CD4-positive, alpha-beta T cell (primary cell): ENCODE measurements at regions not wholly inside any gene's neighbourhood (a gene's known extent, or its start where the extent isn't known, plus 50 kb on each side); places are given as distances from the start of the nearest gene placed in this dataset.

Experiments
- ATAC-seq: fragments of 200-7000 bp; cut with Tn5 transposase; one replicate; pipeline ENCODE4 v1.10.0; 2022; ENCODE audit warnings: mild to moderate bottlenecking; ENCODE audit not compliant: poor library complexity
- CTCF ChIA-PET: fragments of 350-600 bp; sonication (Branson Sonifier 250); formaldehyde crosslinking; loops from one replicate; lab custom pipeline; 2021; ENCODE audit warnings: antibody characterized with exemption, inconsistent platforms; lab: Charles Lee
- POLR2A ChIA-PET: fragments of 350-600 bp; sonication (Branson Sonifier 250); formaldehyde crosslinking; loops from one replicate; lab custom pipeline; 2021; ENCODE audit warnings: antibody characterized with exemption, inconsistent platforms; lab: Charles Lee
- DNase-seq, 14 experiments: peaks; one replicate each; pipeline ENCODE4 v3.0.0-alpha.2; 2013 to 2020; ENCODE audit warnings: mixed read lengths in 2 of 14
- H3K27ac ChIP-seq, 2 donors: one replicate each; pipeline versions ENCODE4 v1.5.1 to v1.7.0; 2013; ENCODE audit warnings: low read length in 2 of 2, low read depth in 1 of 2, mild to moderate bottlenecking in 1 of 2
- H3K27me3 ChIP-seq, 2 experiments: 1 replicate in 1 of 2; 2 replicates in 1 of 2; pipeline versions ENCODE4 v1.6.1 to v1.7.0; 2013; ENCODE audit warnings: low read length in 2 of 2, control low read depth in 1 of 2, mild to moderate bottlenecking in 1 of 2, moderate library complexity in 1 of 2; ENCODE audit not compliant: insufficient read depth in 2 of 2, control insufficient read depth in 1 of 2
- H3K36me3 ChIP-seq: one replicate; pipeline ENCODE4 v1.6.1; 2013; ENCODE audit warnings: low read length, control low read depth; ENCODE audit not compliant: insufficient read depth
- H3K4me1 ChIP-seq: one replicate; pipeline ENCODE4 v1.6.1; 2013; ENCODE audit warnings: low read length, control low read depth; ENCODE audit not compliant: insufficient read depth
- H3K4me3 ChIP-seq: one replicate; pipeline ENCODE4 v1.5.1; 2013; ENCODE audit warnings: mild to moderate bottlenecking, low read length, moderate library complexity
- H3K9me3 ChIP-seq, 2 experiments: 1 replicate in 1 of 2; 2 replicates in 1 of 2; pipeline versions ENCODE4 v1.6.1 to v1.7.0; 2013; ENCODE audit warnings: low read length in 2 of 2, mild to moderate bottlenecking in 2 of 2, control low read depth in 1 of 2, moderate library complexity in 1 of 2; ENCODE audit not compliant: control insufficient read depth in 1 of 2, insufficient read depth in 1 of 2
- H3K27ac Mint-ChIP-seq: one replicate; pipeline ENCODE4 v1.8.0; 2020; ENCODE audit warnings: mixed read lengths
- H3K27me3 Mint-ChIP-seq: one replicate; pipeline ENCODE4 v1.8.0; 2021; ENCODE audit warnings: mixed read lengths
- H3K36me3 Mint-ChIP-seq: one replicate; pipeline ENCODE4 v1.8.0; 2021; ENCODE audit warnings: low read depth, mixed read lengths
- H3K4me1 Mint-ChIP-seq: one replicate; pipeline ENCODE4 v1.8.0; 2021; ENCODE audit warnings: low read depth, mixed read lengths
- H3K4me3 Mint-ChIP-seq: one replicate; pipeline ENCODE4 v1.8.0; 2020; ENCODE audit warnings: mild to moderate bottlenecking, mixed read lengths
- H3K9me3 Mint-ChIP-seq: one replicate; pipeline ENCODE4 v1.8.0; 2020; ENCODE audit warnings: mixed read lengths
- CTCF ChIP-seq: fragments of 200-600 bp; IDR thresholded peaks from one replicate; pipeline ENCODE4 v1.8.0; 2022; ENCODE audit warnings: antibody characterized with exemption, mild to moderate bottlenecking
- intact Hi-C, 2 experiments: fragments of 100-400 bp; cut with DNase I in 1 of 2; cut with micrococcal nuclease in 1 of 2; formaldehyde crosslinking; loops; one replicate each; pipeline versions ENCODE4 v1.15.1 to v1.9.0; 2023 to 2025; cut with DNase I, micrococcal nuclease

GRCh38 chr2:21258082-21258481 is 134.3 kb downstream of the TDRD15 start:
- no peak for DNase-seq
- H3K4me3 Mint-ChIP-seq, result no peak overlapping the region

GRCh38 chr2:21260311-21260710 is 136.5 kb downstream of the TDRD15 start:
- no peaks in the 10 kb centered on the region for H3K36me3 ChIP-seq
- no peak overlapping the region for H3K4me3 Mint-ChIP-seq
- ATAC-seq (no peak), DNase-seq (no peak)
- no peaks in the 10 kb centered on the region for H3K4me1 ChIP-seq
- ChIA-PET CTCF (no interaction called here), POLR2A (no interaction called here)
- no peaks in the 10 kb centered on the region for H3K9me3 Mint-ChIP-seq
- H3K4me1 Mint-ChIP-seq, result no peaks in the 10 kb centered on the region
- no peak overlapping the region for H3K4me3 ChIP-seq
- H3K36me3 Mint-ChIP-seq, result no peaks in the 10 kb centered on the region
- no peaks in the 10 kb centered on the region for H3K27me3 Mint-ChIP-seq
- H3K27ac Mint-ChIP-seq, result no peak overlapping the region
- intact Hi-C loops, result no loop called here
- no peak overlapping the region for H3K27ac ChIP-seq
- no peaks in the 10 kb centered on the region for H3K9me3 ChIP-seq
- H3K27me3 ChIP-seq, result no peaks in the 10 kb centered on the region
- TF ChIP-seq CTCF, result no peak

More at GRCh38 chr2:21258082-21258481, 134.3 kb downstream of the TDRD15 start:
- CTCF ChIA-PET, result no interaction called here
- intact Hi-C loops, result no loop called here
- no peak for TF ChIP-seq CTCF
- Histone ChIP-seq H3K9me3 (peaks cover 0 to 7% of the 10 kb centered on the region in 2 experiments), H3K36me3 (no peaks in the 10 kb centered on the region), H3K27me3 (no peaks in the 10 kb centered on the region), H3K27ac (no peak overlapping the region), H3K4me3 (no peak overlapping the region), H3K4me1 (no peaks in the 10 kb centered on the region)
- no peak for ATAC-seq
- no peaks in the 10 kb centered on the region for H3K36me3 Mint-ChIP-seq
- H3K27me3 Mint-ChIP-seq, result no peaks in the 10 kb centered on the region
- no peaks in the 10 kb centered on the region for H3K4me1 Mint-ChIP-seq
- H3K27ac Mint-ChIP-seq, result no peak overlapping the region
- POLR2A ChIA-PET, result no interaction called here
- H3K9me3 Mint-ChIP-seq, result no peaks in the 10 kb centered on the region

GRCh38 chr2:21261591-21261990 is 137.8 kb downstream of the TDRD15 start:
- Mint-ChIP-seq H3K27ac (no peak overlapping the region), H3K9me3 (no peaks in the 10 kb centered on the region), H3K27me3 (no peaks in the 10 kb centered on the region), H3K4me3 (no peak overlapping the region), H3K36me3 (no peaks in the 10 kb centered on the region), H3K4me1 (no peaks in the 10 kb centered on the region)
- no peaks in the 10 kb centered on the region for H3K4me1 ChIP-seq
- no peak for DNase-seq
- no peaks in the 10 kb centered on the region for H3K36me3 ChIP-seq
- H3K27me3 ChIP-seq, result no peaks in the 10 kb centered on the region
- H3K27ac ChIP-seq, result no peak overlapping the region
- CTCF ChIA-PET, result no interaction called here
- H3K4me3 ChIP-seq, result no peak overlapping the region
- intact Hi-C loops, result no loop called here
- no peak for TF ChIP-seq CTCF
- H3K9me3 ChIP-seq, result no peaks in the 10 kb centered on the region
- no peak for ATAC-seq
- POLR2A ChIA-PET, result no interaction called here
